HG03097 (cell line): ENCODE measurements at regions not wholly inside any gene's neighbourhood (a gene's known extent, or its start where the extent isn't known, plus 50 kb on each side); places are given as distances from the start of the nearest gene placed in this dataset.
"Not testable (repeated sequence)": the region's sequence is repeated elsewhere in the genome, so short reads cannot be mapped to it uniquely, and the experiment has no call there.

Source experiments
- ATAC-seq: cut with Tn5 transposase; IDR thresholded peaks from one replicate; pipeline ENCODE4 v1.9.1; 2021; ENCODE audit not compliant: unreplicated experiment, low FRiP score

GRCh38 chr1:214856843-214857242, 225.7 kb upstream of the KCNK2 start:
- ATAC-seq, result no peak

DNA sequence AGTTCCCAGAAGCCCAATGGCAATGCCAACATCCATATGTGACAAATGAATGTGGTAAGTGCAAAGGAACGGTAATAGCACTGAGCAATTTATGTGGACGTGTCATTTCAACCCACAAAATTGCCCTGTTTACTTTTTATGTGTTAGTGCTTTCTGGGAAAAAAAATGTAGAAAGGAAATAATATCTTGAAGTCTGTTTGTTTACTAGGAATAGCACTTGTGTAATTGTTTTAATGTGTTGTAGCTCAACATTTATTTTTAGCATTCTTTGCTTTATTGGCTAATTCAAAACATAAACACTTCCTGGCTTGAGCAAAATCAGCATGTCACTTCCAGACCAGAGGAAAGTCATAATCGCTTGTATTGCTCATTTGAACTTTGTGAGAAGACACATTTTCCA, 224.8 kb upstream of the KCNK2 start:
- no peak for ATAC-seq

DNA sequence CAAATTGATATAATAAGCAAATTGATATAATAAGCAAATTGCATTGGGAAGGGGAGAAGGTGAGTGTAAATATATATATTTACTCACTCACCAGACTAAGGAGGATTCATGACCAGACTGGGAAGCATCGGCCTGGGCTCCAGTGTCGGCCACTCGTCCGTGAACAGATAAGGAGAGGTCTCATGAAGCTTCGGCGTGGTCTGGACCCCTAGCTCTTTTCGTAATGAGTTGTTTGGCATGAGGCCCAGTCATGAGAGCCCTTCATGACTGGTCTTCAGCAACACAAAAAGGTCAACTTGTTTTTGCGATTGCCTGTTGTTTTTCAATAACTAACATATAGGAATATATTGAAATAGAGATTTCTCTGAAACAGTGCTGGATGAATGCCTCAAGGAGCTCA, 222.9 kb upstream of the KCNK2 start:
- no peak for ATAC-seq

DNA sequence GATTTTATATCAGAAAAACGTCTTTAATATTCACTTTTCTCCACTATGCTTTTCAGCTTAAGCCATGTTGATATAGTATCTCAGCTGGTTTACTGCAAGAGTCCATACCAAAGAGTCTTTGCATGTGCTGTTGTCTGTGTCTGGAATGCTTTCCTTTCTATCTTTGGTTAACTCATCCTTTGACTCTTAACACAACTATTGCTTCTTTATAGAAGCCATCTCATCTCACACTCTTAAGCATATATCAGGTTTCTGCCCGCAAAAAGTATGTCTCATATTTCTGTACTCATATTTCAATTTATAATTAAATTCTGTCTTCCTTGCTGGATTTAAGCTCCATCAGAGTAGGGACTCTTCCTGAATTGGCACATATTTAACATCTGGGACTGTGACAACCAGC, 220.9 kb upstream of the KCNK2 start:
- no peak for ATAC-seq

DNA sequence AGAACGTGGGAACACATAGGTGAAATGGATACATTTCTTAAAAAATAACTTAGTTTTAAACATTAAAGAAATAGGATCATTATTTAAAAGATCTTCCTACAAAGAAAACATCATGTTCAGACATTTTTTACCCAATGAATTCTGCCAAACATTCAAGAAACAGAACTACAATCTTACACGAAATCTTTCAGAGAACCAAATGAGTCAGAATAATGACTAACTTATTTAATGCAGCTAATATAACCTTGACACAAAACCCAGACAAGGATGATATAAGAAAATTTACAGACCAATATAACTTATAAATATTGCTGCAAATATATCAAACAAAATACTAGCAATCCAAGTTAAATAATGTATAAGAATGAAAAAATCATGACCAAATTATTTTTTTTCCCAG, 220.1 kb upstream of the KCNK2 start:
- ATAC-seq, result no peak

DNA sequence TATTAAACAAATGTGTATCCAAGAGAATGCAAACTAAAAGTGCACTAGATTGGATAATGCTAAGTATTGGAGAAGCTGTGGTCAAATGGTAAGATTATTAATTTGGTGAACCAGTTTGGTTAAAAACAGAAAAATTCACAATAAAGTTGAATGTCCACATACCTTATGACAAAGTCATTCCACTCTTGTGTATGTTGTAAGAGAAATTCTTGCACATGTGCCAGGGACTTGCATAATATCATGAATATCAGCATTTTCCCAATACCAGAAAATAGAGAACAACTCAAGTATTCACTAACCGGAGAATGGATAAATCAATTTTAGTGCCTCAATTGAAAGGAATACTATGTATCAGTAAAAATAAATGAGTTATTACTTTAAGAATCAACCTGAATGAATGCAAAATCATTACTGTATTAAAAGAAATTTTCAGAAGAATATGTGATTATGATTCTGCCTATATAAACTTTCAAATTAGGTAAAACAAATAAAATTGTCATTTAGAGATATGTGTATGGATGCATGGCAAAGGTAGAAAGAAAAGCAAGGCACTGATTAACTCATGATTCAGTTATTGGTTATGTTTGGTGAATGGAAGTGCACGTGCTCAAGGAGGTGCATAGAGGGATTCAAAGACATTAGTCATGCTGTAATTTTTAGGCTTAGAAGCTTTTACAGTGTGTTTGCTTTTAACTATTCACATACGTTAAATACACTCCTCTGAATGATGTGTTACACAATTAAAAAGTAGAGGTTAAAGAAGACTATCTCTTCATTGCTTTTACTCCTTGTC, 217.4 kb upstream of the KCNK2 start:
- ATAC-seq, result no peak

DNA sequence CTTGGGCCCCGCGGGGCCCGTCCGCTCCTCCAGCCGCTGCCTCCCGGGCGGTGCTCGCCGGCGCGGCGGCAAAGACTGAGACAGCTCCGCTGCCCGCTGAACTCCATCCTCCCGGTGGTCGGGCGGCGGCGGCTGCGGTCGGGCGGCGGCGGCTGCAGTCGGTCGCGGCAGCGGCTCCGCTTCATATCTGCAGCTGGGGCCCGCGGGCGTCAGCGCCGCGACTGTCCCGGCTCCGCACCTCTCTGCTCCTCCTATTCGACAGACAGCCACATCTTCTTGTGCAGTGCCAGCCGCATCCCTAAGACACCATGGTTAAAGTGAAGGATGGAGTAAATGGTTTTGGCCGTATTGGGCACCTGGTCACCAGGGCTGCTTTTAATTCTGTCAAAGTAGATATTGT, 212.1 kb upstream of the KCNK2 start:
- not testable (repeated sequence) for ATAC-seq

DNA sequence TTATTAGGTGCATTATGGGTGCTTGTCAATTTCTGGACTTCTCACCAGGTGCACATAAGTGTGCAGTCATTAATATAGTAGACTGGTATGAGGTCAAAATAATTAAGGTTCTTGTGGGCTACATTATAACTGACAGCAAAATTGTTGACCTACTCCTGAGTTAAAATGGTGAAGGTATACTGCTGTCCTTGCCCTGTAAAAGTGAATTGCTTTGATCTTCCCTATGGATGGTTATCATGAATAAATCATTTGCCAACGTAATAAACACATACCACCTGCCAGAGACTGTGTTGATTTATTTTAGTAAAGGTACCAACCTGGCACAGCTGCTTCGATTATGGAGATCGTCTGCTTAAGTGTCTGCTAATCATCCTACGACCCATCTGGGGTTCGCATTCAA, 201.6 kb upstream of the KCNK2 start:
- no peak for ATAC-seq

DNA sequence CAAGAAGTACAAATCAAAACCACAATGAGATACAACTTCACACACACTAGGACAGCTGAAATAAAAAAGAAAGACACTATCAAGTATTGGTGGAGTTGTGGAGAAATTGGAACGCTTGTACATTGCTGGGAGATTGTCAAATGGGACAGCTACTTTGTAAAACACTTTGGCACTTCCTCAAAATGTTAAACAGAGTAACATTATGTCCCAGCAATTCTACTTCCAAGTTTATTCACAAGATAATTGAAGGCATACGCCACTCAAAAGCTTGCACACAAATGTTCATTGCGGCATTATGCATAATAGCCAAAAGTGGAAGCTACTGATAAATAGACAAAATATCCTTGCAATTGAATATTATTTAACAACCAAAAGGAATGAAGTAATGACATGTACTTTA, 199.9 kb upstream of the KCNK2 start:
- ATAC-seq, result no peak

DNA sequence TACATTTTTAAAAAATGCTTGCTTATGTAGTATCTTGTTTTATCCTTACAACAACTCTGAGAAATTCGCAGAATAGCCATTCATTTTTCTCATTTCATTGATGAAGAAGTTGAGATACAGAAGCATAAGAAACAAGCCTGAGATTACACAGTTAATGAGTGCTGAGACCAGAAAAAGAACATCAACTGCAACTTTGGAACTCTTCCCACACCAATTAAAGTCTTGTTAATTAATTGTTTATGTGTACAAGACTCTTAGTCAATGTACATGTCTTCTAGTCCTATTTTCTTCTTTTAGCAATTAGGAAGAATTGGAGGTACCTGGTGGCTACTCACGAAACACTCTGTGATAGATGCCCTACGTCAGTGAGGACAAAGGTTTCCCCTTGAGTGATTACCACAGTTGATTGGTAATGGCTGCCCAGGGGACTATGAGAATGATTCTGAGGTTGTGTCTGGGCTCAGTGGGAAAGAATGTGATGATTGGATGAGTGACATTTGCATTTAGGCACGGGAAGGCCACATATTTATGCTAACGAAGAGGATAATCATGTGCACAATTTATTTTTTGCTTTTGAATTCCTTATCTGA, 187.4 kb upstream of the KCNK2 start:
- no peak for ATAC-seq

GRCh38 chr1:214896921-214897320, 185.6 kb upstream of the KCNK2 start:
- no peak for ATAC-seq

- no peak for ATAC-seq
Measured at GRCh38 chr1:214897581-214897980, 185.0 kb upstream of the KCNK2 start.

DNA sequence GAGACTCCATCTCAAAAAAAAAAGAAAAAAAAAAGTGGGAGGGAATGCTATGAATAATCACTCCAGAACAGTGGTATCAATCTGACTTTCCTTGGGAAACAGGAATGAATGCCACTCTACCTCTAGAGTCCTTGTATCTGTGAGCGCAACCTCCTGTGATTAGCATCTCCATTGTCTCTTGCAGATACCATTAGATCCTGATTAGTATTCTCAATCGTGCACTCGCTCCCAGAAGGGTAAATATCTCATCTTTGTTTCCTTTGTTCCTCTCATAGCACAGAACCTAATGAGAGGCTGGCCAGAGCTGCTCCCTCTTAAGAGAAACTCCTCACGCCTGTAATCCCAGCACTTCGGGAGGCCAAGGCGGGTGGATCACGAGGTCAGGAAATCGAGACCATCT, 184.4 kb upstream of the KCNK2 start:
- no peak for ATAC-seq

DNA sequence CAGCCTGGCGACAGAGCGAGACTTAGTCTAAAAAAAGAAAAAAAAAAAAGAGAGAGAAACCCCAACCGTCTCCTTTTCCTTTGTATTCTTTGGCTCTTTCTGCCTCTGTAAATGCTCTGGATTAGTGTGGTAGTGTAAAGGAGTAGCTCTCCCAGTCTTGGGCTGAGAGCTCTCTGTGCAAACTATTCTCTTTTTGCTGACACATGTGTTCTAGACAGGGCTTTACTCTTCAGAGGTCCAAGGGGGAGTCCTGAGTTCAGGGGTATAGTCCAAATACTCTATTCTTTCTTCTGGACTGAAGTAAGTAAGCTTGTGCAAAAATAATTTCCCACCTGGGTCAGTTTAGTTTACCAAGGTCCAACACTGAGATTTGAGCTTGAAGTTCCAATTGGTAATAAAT, 183.8 kb upstream of the KCNK2 start:
- ATAC-seq, result no peak

DNA sequence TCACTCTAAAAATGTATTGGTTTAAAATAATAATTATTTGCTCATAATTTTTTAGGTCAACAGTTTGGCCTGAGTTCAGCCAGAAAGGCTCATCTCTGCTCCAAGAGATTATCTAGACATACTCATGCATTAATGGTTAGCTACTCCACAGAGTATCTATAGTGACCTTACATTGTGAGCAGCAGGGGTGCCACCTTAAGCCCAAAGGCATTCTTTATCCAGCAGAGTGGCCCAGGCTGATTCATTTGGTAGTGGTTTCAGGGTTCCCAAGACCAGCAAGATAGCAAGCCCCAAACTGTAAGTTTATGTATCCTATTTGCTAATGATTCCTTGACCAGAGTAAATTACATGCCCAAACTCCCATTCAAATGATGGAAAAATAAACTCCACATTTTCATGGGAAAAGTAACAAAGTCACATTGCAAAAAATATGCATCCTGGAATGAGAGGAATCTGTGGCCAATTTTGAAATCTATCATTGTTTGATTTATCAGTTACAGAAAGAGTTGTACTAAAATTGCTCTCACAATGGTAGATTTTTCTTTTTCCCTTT, 182.6 kb upstream of the KCNK2 start:
- no peak for ATAC-seq

- ATAC-seq, result no peak
Measured at GRCh38 chr1:214900590-214900989, 181.9 kb upstream of the KCNK2 start.

DNA sequence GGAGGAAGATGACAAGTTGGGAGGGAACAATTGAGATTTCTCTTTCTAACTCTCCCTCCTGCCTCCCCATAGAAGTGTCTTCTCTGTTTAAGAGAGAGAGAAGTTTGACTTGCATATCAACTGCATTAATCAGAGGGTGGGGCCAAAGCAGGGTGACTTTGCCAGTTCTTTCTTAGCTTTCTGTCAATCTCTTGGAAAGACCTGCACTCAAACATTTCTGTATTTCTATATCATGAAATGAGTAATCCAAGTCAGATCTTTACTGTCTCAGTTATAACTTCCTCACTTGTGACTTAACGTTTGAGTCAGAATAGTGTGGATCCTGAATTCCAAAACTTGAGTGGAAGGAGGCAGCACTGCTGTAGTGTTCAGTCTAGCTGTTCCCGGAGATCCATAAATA, 180.8 kb upstream of the KCNK2 start:
- no peak for ATAC-seq

DNA sequence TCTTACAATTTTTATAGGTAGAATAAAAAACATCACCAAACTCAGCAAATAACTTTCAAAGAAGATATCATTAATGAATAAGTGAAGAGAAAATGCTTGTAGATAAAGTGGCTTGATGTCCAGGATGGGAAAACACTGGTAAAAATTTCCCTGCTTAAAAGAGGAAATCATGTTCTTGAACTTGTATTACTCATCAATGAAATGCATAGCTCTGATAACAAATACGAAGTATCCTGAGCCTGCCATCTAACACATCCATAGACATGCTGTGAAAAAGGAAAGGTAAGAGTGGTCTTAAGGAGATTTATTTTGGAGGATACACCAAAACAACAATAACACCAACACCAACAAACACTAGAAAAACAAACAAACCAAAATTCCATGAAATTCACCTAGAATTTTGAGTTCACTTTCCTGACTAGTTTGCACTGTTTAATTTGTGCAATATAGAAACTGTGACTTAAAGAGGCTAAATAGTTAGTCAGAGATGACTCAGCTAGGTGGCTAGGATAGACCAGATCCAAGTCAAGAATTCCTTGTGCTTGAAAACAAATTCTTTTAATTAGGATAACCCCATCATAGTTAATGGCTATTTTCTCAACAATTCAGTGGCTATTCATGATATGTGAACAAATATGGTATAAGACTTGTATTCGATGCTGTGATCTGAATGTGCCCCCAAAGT, 179.8 kb upstream of the KCNK2 start:
- no peak for ATAC-seq

DNA sequence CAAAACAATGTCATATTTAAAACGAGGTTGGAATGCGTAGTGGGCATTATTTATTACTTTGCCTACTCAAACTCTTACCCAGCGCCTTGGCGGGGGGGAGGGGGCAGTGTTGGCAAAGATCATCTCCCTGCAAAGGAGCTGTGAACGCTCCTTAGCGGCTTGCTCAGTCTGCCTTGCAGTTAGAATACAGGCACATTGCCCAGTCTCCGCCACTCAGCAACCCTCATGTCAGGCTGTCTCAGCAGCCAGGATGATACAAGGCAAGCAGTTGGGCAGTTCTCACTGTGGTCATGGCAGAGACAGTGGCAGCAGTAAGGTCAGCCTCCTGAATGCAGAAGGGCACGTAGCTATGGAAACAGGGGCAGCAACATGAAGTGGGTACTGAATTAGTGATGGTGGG, 170.4 kb upstream of the KCNK2 start:
- ATAC-seq, result no peak

- no peak for ATAC-seq
Measured at GRCh38 chr1:214913966-214914365, 168.6 kb upstream of the KCNK2 start.

DNA sequence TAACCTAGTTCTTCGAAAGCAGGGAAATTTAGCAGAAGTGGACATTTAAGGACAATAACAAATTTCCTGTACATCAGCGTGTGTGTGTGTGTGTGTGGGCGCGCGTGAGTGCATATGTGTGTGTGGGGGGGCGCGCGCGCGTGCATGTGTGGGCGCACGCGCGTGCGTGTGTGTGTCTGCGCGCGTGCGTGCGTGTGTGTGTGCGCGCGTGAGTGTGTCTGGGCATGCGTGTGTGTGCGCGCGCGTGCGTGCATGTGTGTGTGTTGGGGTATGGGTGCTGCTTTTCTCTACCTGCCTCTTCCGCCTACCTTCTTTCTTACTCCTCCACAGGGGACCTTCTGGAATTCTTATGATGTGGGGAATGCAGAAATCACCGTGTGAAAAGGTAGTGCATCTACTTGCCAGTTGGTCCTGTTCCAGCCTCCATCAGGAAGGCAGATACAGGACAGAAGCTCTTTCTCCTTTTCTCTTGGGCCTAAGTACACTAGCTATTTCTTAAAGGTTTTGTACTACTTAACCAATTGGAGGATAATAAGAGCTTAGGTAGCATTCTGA, 165.4 kb upstream of the KCNK2 start:
- ATAC-seq, result no peak
